ENCODE measurements at regions not wholly inside any gene's neighbourhood (a gene's known extent, or its start where the extent isn't known, plus 50 kb on each side); places are given as distances from the start of the nearest gene placed in this dataset.

DNA sequence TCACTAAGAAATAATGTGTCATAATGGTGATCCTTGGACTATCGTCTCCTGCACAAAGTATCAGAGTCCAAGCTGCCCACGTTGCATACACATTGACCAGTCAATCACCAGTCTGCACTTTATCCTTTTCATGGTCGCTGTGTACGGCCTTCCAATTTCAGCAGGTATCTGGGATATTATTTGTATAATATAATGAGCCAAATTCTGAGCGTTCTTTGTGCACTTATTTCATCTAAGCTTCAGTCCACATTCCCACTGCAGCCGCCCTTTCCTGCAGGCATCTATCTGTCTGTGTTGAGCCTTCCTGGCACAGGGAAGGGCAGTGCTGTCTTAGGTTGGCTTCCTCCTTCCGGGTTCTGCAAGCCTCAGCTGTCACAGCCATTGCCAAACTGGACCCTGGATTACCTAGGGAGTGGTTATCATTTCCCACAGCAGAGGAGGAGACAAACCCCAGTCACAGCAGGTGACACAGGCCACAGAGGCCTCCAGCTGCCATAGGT lies 174.3 kb downstream of the TTLL2 start:
- no peaks in the 10 kb centered on the region for H3K4me1 ChIP-seq (ENCODE audit: control insufficient read depth, insufficient read depth, low read length)
- POLR2A ChIA-PET, result interaction anchor here (0.7 kb wide), 1 partner anchor 183 kb away, joined by 3 read pairs; no protein-coding TSS in a partner anchor
- CTCF ChIA-PET, result interaction anchor here (0.6 kb wide), 1 partner anchor 14 kb away, joined by 3 read pairs; no protein-coding TSS in a partner anchor

DNA sequence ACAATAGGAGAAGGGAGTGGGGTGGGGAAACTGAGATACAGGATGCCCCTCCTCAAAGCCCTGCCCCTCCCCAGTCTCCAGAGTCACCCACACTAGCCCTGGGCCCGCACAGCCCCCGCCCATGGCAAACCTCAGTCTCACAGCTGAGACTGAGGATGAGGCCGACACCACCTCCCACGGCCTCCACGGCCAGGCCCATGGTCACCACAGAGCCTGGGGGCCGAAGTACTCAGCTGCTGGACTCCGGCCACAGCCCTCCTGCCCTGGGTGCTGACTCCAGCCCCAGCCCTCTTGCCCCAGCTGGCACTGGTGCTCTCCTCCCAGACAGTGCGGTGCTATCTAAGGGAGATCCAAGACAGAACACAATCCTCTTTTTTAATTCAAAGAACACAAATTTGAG lies 176.1 kb downstream of the TTLL2 start:
- ChIA-PET CTCF (interaction anchor here (0.9 kb wide), 1 partner anchor 398 kb away, joined by 3 read pairs; no protein-coding TSS in a partner anchor), POLR2A (no interaction called here)
- no peak overlapping the region for H3K27ac ChIP-seq (ENCODE audit: extremely low read depth, low read depth, low read length)
- no peak overlapping the region for H3K4me3 ChIP-seq (ENCODE audit: low read depth, low read length)
- TF ChIP-seq ZBTB21 (tag by site-specific recombination; IDR thresholded peaks at IDR 0.05), result no peak
- TF ChIP-seq, protein P1, sequence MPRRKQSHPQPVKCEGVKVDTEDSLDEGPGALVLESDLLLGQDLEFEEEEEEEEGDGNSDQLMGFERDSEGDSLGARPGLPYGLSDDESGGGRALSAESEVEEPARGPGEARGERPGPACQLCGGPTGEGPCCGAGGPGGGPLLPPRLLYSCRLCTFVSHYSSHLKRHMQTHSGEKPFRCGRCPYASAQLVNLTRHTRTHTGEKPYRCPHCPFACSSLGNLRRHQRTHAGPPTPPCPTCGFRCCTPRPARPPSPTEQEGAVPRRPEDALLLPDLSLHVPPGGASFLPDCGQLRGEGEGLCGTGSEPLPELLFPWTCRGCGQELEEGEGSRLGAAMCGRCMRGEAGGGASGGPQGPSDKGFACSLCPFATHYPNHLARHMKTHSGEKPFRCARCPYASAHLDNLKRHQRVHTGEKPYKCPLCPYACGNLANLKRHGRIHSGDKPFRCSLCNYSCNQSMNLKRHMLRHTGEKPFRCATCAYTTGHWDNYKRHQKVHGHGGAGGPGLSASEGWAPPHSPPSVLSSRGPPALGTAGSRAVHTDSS (tag by site-specific recombination; IDR thresholded peaks at IDR 0.05), result no peak
- no peak for TF ChIP-seq IKZF3 (tag by site-specific recombination; IDR thresholded peaks at IDR 0.05)
- TF ChIP-seq ZNF248 (tag by site-specific recombination; IDR thresholded peaks at IDR 0.05), result no peak
- no peaks in the 10 kb centered on the region for H3K36me3 ChIP-seq (ENCODE audit: control insufficient read depth in 2 of 2, insufficient read depth in 1 of 2, low read length in 2 of 2)
- H3K9me3 ChIP-seq (ENCODE audit: control insufficient read depth, insufficient read depth, low read depth, low read length), result no peaks in the 10 kb centered on the region
- no peaks in the 10 kb centered on the region for H3K4me1 ChIP-seq (ENCODE audit: control insufficient read depth, insufficient read depth, low read length)

More for the DNA sequence above, 174.3 kb downstream of the TTLL2 start:
- no peak for TF ChIP-seq ZNF133 (tag by site-specific recombination; IDR thresholded peaks at IDR 0.05)
- TF ChIP-seq ZNF157 (tag by site-specific recombination; IDR thresholded peaks at IDR 0.05), result no peak
- no peak for TF ChIP-seq ZIC2 (tag by site-specific recombination; IDR thresholded peaks at IDR 0.05)
- no peak for TF ChIP-seq ZNF10 (tag by site-specific recombination; IDR thresholded peaks at IDR 0.05)
- no peak for TF ChIP-seq GLI2 (tag by site-specific recombination; IDR thresholded peaks at IDR 0.05; ENCODE audit: borderline replicate concordance, low read depth)
- TF ChIP-seq ZNF426 (tag by site-specific recombination; IDR thresholded peaks at IDR 0.05), result no peak
- no peak for TF ChIP-seq MZF1 (tag by site-specific recombination; IDR thresholded peaks at IDR 0.05; ENCODE audit: borderline replicate concordance)
- no peak for TF ChIP-seq ZNF274 (IDR thresholded peaks at IDR 0.05; ENCODE audit: low read length)
- no peak for TF ChIP-seq ZNF274 (tag by site-specific recombination; IDR thresholded peaks at IDR 0.05; ENCODE audit: borderline replicate concordance)
- no peak for TF ChIP-seq HOXA7 (CRISPR knock-in tag; IDR thresholded peaks at IDR 0.05; ENCODE audit: borderline replicate concordance)
- TF ChIP-seq, protein P2, sequence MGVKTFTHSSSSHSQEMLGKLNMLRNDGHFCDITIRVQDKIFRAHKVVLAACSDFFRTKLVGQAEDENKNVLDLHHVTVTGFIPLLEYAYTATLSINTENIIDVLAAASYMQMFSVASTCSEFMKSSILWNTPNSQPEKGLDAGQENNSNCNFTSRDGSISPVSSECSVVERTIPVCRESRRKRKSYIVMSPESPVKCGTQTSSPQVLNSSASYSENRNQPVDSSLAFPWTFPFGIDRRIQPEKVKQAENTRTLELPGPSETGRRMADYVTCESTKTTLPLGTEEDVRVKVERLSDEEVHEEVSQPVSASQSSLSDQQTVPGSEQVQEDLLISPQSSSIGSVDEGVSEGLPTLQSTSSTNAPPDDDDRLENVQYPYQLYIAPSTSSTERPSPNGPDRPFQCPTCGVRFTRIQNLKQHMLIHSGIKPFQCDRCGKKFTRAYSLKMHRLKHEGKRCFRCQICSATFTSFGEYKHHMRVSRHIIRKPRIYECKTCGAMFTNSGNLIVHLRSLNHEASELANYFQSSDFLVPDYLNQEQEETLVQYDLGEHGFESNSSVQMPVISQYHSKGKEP (tag by site-specific recombination; IDR thresholded peaks at IDR 0.05), result no peak
- no peak for TF ChIP-seq FEZF1 (tag by site-specific recombination; IDR thresholded peaks at IDR 0.05)
- no peak for TF ChIP-seq ZNF785 (tag by site-specific recombination; IDR thresholded peaks at IDR 0.05)
- TF ChIP-seq, protein P3, sequence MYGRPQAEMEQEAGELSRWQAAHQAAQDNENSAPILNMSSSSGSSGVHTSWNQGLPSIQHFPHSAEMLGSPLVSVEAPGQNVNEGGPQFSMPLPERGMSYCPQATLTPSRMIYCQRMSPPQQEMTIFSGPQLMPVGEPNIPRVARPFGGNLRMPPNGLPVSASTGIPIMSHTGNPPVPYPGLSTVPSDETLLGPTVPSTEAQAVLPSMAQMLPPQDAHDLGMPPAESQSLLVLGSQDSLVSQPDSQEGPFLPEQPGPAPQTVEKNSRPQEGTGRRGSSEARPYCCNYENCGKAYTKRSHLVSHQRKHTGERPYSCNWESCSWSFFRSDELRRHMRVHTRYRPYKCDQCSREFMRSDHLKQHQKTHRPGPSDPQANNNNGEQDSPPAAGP (tag by site-specific recombination; IDR thresholded peaks at IDR 0.05), result no peak
- TF ChIP-seq, protein P4, sequence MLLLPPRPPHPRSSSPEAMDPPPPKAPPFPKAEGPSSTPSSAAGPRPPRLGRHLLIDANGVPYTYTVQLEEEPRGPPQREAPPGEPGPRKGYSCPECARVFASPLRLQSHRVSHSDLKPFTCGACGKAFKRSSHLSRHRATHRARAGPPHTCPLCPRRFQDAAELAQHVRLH (tag by site-specific recombination; IDR thresholded peaks at IDR 0.05), result no peak
- Histone ChIP-seq H3K4me3 (ENCODE audit: low read depth, low read length) (no peak overlapping the region), H3K27ac (ENCODE audit: extremely low read depth, low read depth, low read length) (no peak overlapping the region), H3K9me3 (ENCODE audit: control insufficient read depth, insufficient read depth, low read depth, low read length) (no peaks in the 10 kb centered on the region), H3K36me3 (ENCODE audit: control insufficient read depth in 2 of 2, insufficient read depth in 1 of 2, low read length in 2 of 2) (no peaks in the 10 kb centered on the region)

Measured in HEK293 (cell line).